Keratinocyte (primary cell): ENCODE measurements at regions not wholly inside any gene's neighbourhood (a gene's known extent, or its start where the extent isn't known, plus 50 kb on each side); places are given as distances from the start of the nearest gene placed in this dataset.

ENCODE experiments used
- DNase-seq: peaks from one replicate; pipeline ENCODE4 v3.0.0-alpha.2; 2011; ENCODE audit warnings: low read depth, missing footprints, low spot score
- FAIRE-seq: peaks from 2 replicates; lab custom pipeline; 2011; peaks lifted over from hg19 to GRCh38; lab: Jason Lieb, UNC
- H2AFZ ChIP-seq: 2 replicates; pipeline ENCODE4 v1.6.0; 2012; ENCODE audit warnings: low read length, control low read depth, inconsistent platforms; ENCODE audit not compliant: control insufficient read depth
- H3K27ac ChIP-seq: 2 replicates; pipeline ENCODE4 v1.5.1; 2011; ENCODE audit warnings: low read length; ENCODE audit not compliant: control insufficient read depth, insufficient read depth
- H3K27me3 ChIP-seq: 3 replicates; pipeline ENCODE4 v1.6.0; 2011; ENCODE audit warnings: low read length; ENCODE audit not compliant: control insufficient read depth, insufficient read depth; ENCODE audit errors: extremely low read depth
- H3K36me3 ChIP-seq, 2 experiments: 2 replicates in 1 of 2; 3 replicates in 1 of 2; pipeline ENCODE4 v1.5.1; 2011; ENCODE audit warnings: low read length in 2 of 2, mild to moderate bottlenecking in 1 of 2; ENCODE audit not compliant: control insufficient read depth in 2 of 2, insufficient read depth in 2 of 2; ENCODE audit errors: extremely low read depth in 1 of 2
- H3K4me1 ChIP-seq: 3 replicates; pipeline ENCODE4 v1.5.1; 2011; ENCODE audit warnings: low read length; ENCODE audit not compliant: control insufficient read depth, insufficient read depth; ENCODE audit errors: extremely low read depth
- H3K4me2 ChIP-seq: 3 replicates; pipeline ENCODE4 v1.6.0; 2011; ENCODE audit warnings: low read depth, low read length; ENCODE audit not compliant: control insufficient read depth, insufficient read depth; ENCODE audit errors: extremely low read depth
- H3K4me3 ChIP-seq, 3 experiments: fragments of 200-600 bp in 1 of 3; sonication (generic) in 1 of 3; 2 replicates in 2 of 3; 3 replicates in 1 of 3; pipeline ENCODE4 v1.5.1; 2011 to 2016; ENCODE audit warnings: low read length in 3 of 3, mild to moderate bottlenecking in 3 of 3, control low read depth in 2 of 3, inconsistent platforms in 1 of 3, low read depth in 1 of 3, mixed read lengths in 1 of 3, mixed run types in 1 of 3, moderate library complexity in 1 of 3; ENCODE audit not compliant: control insufficient read depth in 2 of 3, insufficient read depth in 2 of 3; ENCODE audit errors: extremely low read depth in 1 of 3
- H3K79me2 ChIP-seq: 2 replicates; pipeline ENCODE4 v1.6.0; 2012; ENCODE audit warnings: low read length; ENCODE audit not compliant: control insufficient read depth, insufficient read depth
- H3K9ac ChIP-seq: 3 replicates; pipeline ENCODE4 v1.6.0; 2011; ENCODE audit warnings: low read length; ENCODE audit not compliant: control insufficient read depth, insufficient read depth; ENCODE audit errors: extremely low read depth
- H3K9me1 ChIP-seq: 3 replicates; pipeline ENCODE4 v1.6.0; 2011; ENCODE audit warnings: low read length; ENCODE audit not compliant: control insufficient read depth, insufficient read depth; ENCODE audit errors: extremely low read depth
- H3K9me3 ChIP-seq: 2 replicates; pipeline ENCODE4 v1.5.1; 2012; ENCODE audit warnings: low read depth, low read length; ENCODE audit not compliant: control insufficient read depth
- H4K20me1 ChIP-seq: 3 replicates; pipeline ENCODE4 v1.6.0; 2011; ENCODE audit warnings: low read length; ENCODE audit not compliant: control insufficient read depth, insufficient read depth; ENCODE audit errors: extremely low read depth
- EZH2 ChIP-seq: IDR thresholded peaks from one replicate; pipeline ENCODE4 v1.6.1; 2012; ENCODE audit warnings: inconsistent platforms, mild to moderate bottlenecking, low read length, moderate library complexity
- dilution Hi-C: fragments of 300-500 bp; cut with MboI; formaldehyde crosslinking; loops from one replicate; pipeline ENCODE4 v1.7.0; 2020; ENCODE audit warnings: low sequenced_read_pairs; ENCODE audit not compliant: extremely low pct_ligation_motif_present
- TF ChIP-seq, protein P1 (sequence below), 3 experiments: IDR thresholded peaks in 1 of 3; conservative IDR thresholded peaks in 1 of 3; optimal IDR thresholded peaks in 1 of 3; 2 replicates in 2 of 3; 3 replicates in 1 of 3; pipeline versions ENCODE3 to v1.5.1; 2011; ENCODE audit warnings: low read length in 3 of 3, mild to moderate bottlenecking in 3 of 3, moderate library complexity in 2 of 3, control low read depth in 1 of 3, inconsistent platforms in 1 of 3; ENCODE audit not compliant: insufficient read depth in 2 of 3; ENCODE audit errors: extremely low read depth in 1 of 3

GRCh38 chr1:104526158-104526795 is 776.6 kb downstream of the AMY1C start:
- dilution Hi-C loops, result no loop called here
- no peak for FAIRE-seq

GRCh38 chr1:104531990-104532389 is 782.3 kb downstream of the AMY1C start:
- Histone ChIP-seq H3K9me3 (no peaks in the 10 kb centered on the region), H3K27me3 (no peaks in the 10 kb centered on the region), H2AFZ (no peak overlapping the region), H3K27ac (no peak overlapping the region), H3K4me1 (no peaks in the 10 kb centered on the region), H3K9me1 (no peaks in the 10 kb centered on the region), H3K4me3 (no peak overlapping the region), H4K20me1 (no peaks in the 10 kb centered on the region), H3K36me3 (no peaks in the 10 kb centered on the region), H3K4me2 (no peak overlapping the region), H3K79me2 (no peaks in the 10 kb centered on the region), H3K9ac (no peak overlapping the region)
- DNase-seq (no peak), FAIRE-seq (no peak)
- dilution Hi-C loops, result no loop called here
- TF ChIP-seq EZH2, result no peak
- TF ChIP-seq, protein P1, sequence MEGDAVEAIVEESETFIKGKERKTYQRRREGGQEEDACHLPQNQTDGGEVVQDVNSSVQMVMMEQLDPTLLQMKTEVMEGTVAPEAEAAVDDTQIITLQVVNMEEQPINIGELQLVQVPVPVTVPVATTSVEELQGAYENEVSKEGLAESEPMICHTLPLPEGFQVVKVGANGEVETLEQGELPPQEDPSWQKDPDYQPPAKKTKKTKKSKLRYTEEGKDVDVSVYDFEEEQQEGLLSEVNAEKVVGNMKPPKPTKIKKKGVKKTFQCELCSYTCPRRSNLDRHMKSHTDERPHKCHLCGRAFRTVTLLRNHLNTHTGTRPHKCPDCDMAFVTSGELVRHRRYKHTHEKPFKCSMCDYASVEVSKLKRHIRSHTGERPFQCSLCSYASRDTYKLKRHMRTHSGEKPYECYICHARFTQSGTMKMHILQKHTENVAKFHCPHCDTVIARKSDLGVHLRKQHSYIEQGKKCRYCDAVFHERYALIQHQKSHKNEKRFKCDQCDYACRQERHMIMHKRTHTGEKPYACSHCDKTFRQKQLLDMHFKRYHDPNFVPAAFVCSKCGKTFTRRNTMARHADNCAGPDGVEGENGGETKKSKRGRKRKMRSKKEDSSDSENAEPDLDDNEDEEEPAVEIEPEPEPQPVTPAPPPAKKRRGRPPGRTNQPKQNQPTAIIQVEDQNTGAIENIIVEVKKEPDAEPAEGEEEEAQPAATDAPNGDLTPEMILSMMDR (optimal IDR thresholded peaks at IDR 0.05 in 1 of 3, IDR thresholded peaks at IDR 0.05 in 1 of 3, conservative IDR thresholded peaks at IDR 0.05 in 1 of 3; ENCODE audit: extremely low read depth in 1 of 3, insufficient read depth in 2 of 3, low read length in 3 of 3), result no peak

More at GRCh38 chr1:104526158-104526795, 776.6 kb downstream of the AMY1C start:
- no peak for DNase-seq
- no peak overlapping the region for H3K9ac ChIP-seq
- H3K9me3 ChIP-seq, result no peaks in the 10 kb centered on the region
- no peak overlapping the region for H3K27ac ChIP-seq
- H2AFZ ChIP-seq, result no peak overlapping the region
- H3K4me2 ChIP-seq, result no peak overlapping the region
- no peaks in the 10 kb centered on the region for H3K79me2 ChIP-seq
- H3K27me3 ChIP-seq, result no peaks in the 10 kb centered on the region
- no peak for TF ChIP-seq EZH2
- TF ChIP-seq, protein P1 (optimal IDR thresholded peaks at IDR 0.05 in 1 of 3, IDR thresholded peaks at IDR 0.05 in 1 of 3, conservative IDR thresholded peaks at IDR 0.05 in 1 of 3; ENCODE audit: extremely low read depth in 1 of 3, insufficient read depth in 2 of 3, low read length in 3 of 3), result no peak
- H4K20me1 ChIP-seq, result no peaks in the 10 kb centered on the region
- no peaks in the 10 kb centered on the region for H3K36me3 ChIP-seq
- no peaks in the 10 kb centered on the region for H3K4me1 ChIP-seq
- no peaks in the 10 kb centered on the region for H3K9me1 ChIP-seq
- H3K4me3 ChIP-seq, result no peak overlapping the region
